Tibial nerve (tissue), 4 donors: ENCODE measurements at regions not wholly inside any gene's neighbourhood (a gene's known extent, or its start where the extent isn't known, plus 50 kb on each side); places are given as distances from the start of the nearest gene placed in this dataset.
"Not testable (repeated sequence)": the region's sequence is repeated elsewhere in the genome, so short reads cannot be mapped to it uniquely, and the experiment has no call there.

Experiments
- DNase-seq, 2 donors: peaks; one replicate each; pipeline ENCODE4 v3.0.0-alpha.2; 2019; ENCODE audit warnings: low spot score in 2 of 2
- H3K27ac ChIP-seq, 4 donors: fragments of 200-600 bp; sonication (generic) in 3 of 4; one replicate each; pipeline ENCODE4 v1.5.1; 2017 to 2019; ENCODE audit warnings: mild to moderate bottlenecking in 1 of 4
- H3K27me3 ChIP-seq, 2 donors: fragments of 200-600 bp; sonication (generic) in 1 of 2; one replicate each; pipeline versions ENCODE4 v1.5.1 to v1.6.0; 2017 to 2019
- H3K36me3 ChIP-seq, 3 donors: fragments of 200-600 bp; sonication (generic); one replicate each; pipeline ENCODE4 v1.5.1; 2018 to 2019
- H3K4me1 ChIP-seq, 4 donors: fragments of 200-600 bp; sonication (generic) in 3 of 4; one replicate each; pipeline ENCODE4 v1.5.1; 2017 to 2019
- H3K4me3 ChIP-seq, 4 donors: fragments of 200-600 bp; sonication (generic) in 3 of 4; one replicate each; pipeline ENCODE4 v1.5.1; 2017 to 2019; ENCODE audit warnings: mild to moderate bottlenecking in 1 of 4, moderate library complexity in 1 of 4
- H3K9me3 ChIP-seq, 4 donors: fragments of 200-600 bp; sonication (generic) in 3 of 4; one replicate each; pipeline ENCODE4 v1.5.1; 2017 to 2019
- CTCF ChIP-seq, 5 experiments: fragments of 200-600 bp in 3 of 5; fragments of 450-650 bp in 2 of 5; sonication (generic) in 3 of 5; IDR thresholded peaks; one replicate each; pipeline ENCODE4 v1.5.1; 2016 to 2019; ENCODE audit warnings: antibody characterized with exemption in 5 of 5, mild to moderate bottlenecking in 3 of 5, moderate library complexity in 2 of 5
- EP300 ChIP-seq, 2 donors: sonication (generic); formaldehyde crosslinking; IDR thresholded peaks; one replicate each; pipeline ENCODE4 v1.6.1; 2017; ENCODE audit warnings: antibody characterized with exemption in 2 of 2, mild to moderate bottlenecking in 1 of 2
- POLR2A ChIP-seq, 2 donors: fragments of 450-650 bp; IDR thresholded peaks; one replicate each; pipeline ENCODE4 v1.6.1; 2017; ENCODE audit warnings: antibody characterized with exemption in 2 of 2, mild to moderate bottlenecking in 2 of 2, moderate library complexity in 2 of 2
- WGBS, 2 donors: methylation state at CpG; one replicate each; pipeline ENCODE4 v1.1.5; 2018; 5-methylcytosine and 5-hydroxymethylcytosine counted together

- no peak overlapping the region for H3K4me3 ChIP-seq
- no peak for TF ChIP-seq CTCF (IDR thresholded peaks at IDR 0.05)
- TF ChIP-seq EP300 (IDR thresholded peaks at IDR 0.05): no peak
- no peak for TF ChIP-seq POLR2A (IDR thresholded peaks at IDR 0.05)
- WGBS, 2 donors: 55 to 70% methylated on average over 4 of the region's 4 CpGs
- H3K9me3 ChIP-seq: peaks cover 0 to 7% (median 2%) of the 10 kb centered on the region in 4 donors
- H3K4me1 ChIP-seq: peaks cover 0 to 45% (median 20%) of the 10 kb centered on the region in 4 donors
- H3K36me3 ChIP-seq: no peaks in the 10 kb centered on the region
- peak in 1 of 2 donors; percentile 42 for DNase-seq
- peak overlapping the region in 2 of 4 donors; percentile 79 for H3K27ac ChIP-seq
- H3K27me3 ChIP-seq: peaks cover 0 to 5% of the 10 kb centered on the region in 2 donors
Observed at GRCh38 chr1:47534436-47534835, 96.6 kb downstream of the FOXD2 start.

- TF ChIP-seq CTCF (IDR thresholded peaks at IDR 0.05) (no peak), EP300 (IDR thresholded peaks at IDR 0.05) (no peak), POLR2A (IDR thresholded peaks at IDR 0.05) (no peak)
- H3K27me3 ChIP-seq: peaks cover 0 to 5% of the 10 kb centered on the region in 2 donors
- no peak overlapping the region for H3K27ac ChIP-seq
- 53 to 61% methylated on average over 9 of the region's 9 CpGs for WGBS, 2 donors
- no peak overlapping the region for H3K4me3 ChIP-seq
- peaks cover 0 to 45% (median 20%) of the 10 kb centered on the region in 4 donors for H3K4me1 ChIP-seq
- DNase-seq: no peak
- H3K36me3 ChIP-seq: no peaks in the 10 kb centered on the region
- H3K9me3 ChIP-seq: peaks cover 0 to 5% (median 0%) of the 10 kb centered on the region in 4 donors
Observed at GRCh38 chr1:47536646-47537118, 98.8 kb downstream of the FOXD2 start.

- no peak for DNase-seq
- Histone ChIP-seq H3K27me3 (peaks cover 0 to 5% of the 10 kb centered on the region in 2 donors), H3K36me3 (no peaks in the 10 kb centered on the region), H3K4me3 (no peak overlapping the region), H3K4me1 (peaks cover 0 to 45% (median 20%) of the 10 kb centered on the region in 4 donors), H3K27ac (no peak overlapping the region), H3K9me3 (peaks cover 0 to 11% (median 0%) of the 10 kb centered on the region in 4 donors)
- WGBS, 2 donors: 83 to 91% methylated on average over 5 of the region's 5 CpGs
- TF ChIP-seq POLR2A (IDR thresholded peaks at IDR 0.05) (no peak), CTCF (IDR thresholded peaks at IDR 0.05) (no peak), EP300 (IDR thresholded peaks at IDR 0.05) (no peak)
Observed at GRCh38 chr1:47537268-47537667, 99.4 kb downstream of the FOXD2 start.

GRCh38 chr1:47537966-47538365 is 100.1 kb downstream of the FOXD2 start:
- DNase-seq: no peak
- no peak for TF ChIP-seq POLR2A (IDR thresholded peaks at IDR 0.05)
- TF ChIP-seq CTCF (IDR thresholded peaks at IDR 0.05): no peak
- no peak for TF ChIP-seq EP300 (IDR thresholded peaks at IDR 0.05)
- Histone ChIP-seq H3K27me3 (peaks cover 0 to 5% of the 10 kb centered on the region in 2 donors), H3K27ac (no peak overlapping the region), H3K4me3 (no peak overlapping the region), H3K36me3 (no peaks in the 10 kb centered on the region), H3K9me3 (peaks cover 0 to 13% (median 0%) of the 10 kb centered on the region in 4 donors), H3K4me1 (peaks cover 0 to 39% (median 20%) of the 10 kb centered on the region in 4 donors)
- WGBS, 2 donors: 69 to 94% methylated on average over 3 of the region's 3 CpGs

GRCh38 chr1:47538530-47538929 is 100.7 kb downstream of the FOXD2 start:
- peaks cover 0 to 13% (median 0%) of the 10 kb centered on the region in 4 donors for H3K9me3 ChIP-seq
- 88 to 96% methylated on average over 2 of the region's 2 CpGs for WGBS, 2 donors

GRCh38 chr1:47541705-47542104 is 103.9 kb downstream of the FOXD2 start:
- WGBS, 2 donors: 94 to 95% methylated on average over 4 of the region's 4 CpGs
- not testable (repeated sequence) for H3K27ac ChIP-seq, H3K27me3 ChIP-seq, H3K4me3 ChIP-seq, DNase-seq, H3K36me3 ChIP-seq
- peaks cover 0 to 13% (median 0%) of the 10 kb centered on the region in 4 donors for H3K9me3 ChIP-seq
- H3K4me1 ChIP-seq: peaks cover 0 to 15% (median 2%) of the 10 kb centered on the region in 4 donors

More at GRCh38 chr1:47538530-47538929, 100.7 kb downstream of the FOXD2 start:
- not testable (repeated sequence) for H3K36me3 ChIP-seq, DNase-seq, H3K4me3 ChIP-seq, H3K27me3 ChIP-seq, H3K27ac ChIP-seq
- H3K4me1 ChIP-seq: peaks cover 0 to 34% (median 19%) of the 10 kb centered on the region in 4 donors

GRCh38 chr1:47543089-47543488 is 105.2 kb downstream of the FOXD2 start:
- not testable (repeated sequence) for H3K27ac ChIP-seq, DNase-seq, H3K36me3 ChIP-seq, H3K27me3 ChIP-seq, H3K4me3 ChIP-seq
- H3K9me3 ChIP-seq: peaks cover 0 to 13% (median 0%) of the 10 kb centered on the region in 4 donors
- WGBS, 2 donors: 91 to 95% methylated on average over 1 of the region's 1 CpG
- H3K4me1 ChIP-seq: peaks cover 0 to 13% (median 0%) of the 10 kb centered on the region in 4 donors
